NCI-H1436 treated with DMSO at 0.1 percent for 48 hours (cell line): ENCODE measurements at regions not wholly inside any gene's neighbourhood (a gene's known extent, or its start where the extent isn't known, plus 50 kb on each side); places are given as distances from the start of the nearest gene placed in this dataset.

Source experiments
- DNase-seq: peaks from one replicate; lab custom pipeline; 2025; lab: John Stamatoyannopoulos, UW

GRCh38 chr3:127108796-127109195 is 84.1 kb upstream of the PRR23E start:
- no peak for DNase-seq

DNA sequence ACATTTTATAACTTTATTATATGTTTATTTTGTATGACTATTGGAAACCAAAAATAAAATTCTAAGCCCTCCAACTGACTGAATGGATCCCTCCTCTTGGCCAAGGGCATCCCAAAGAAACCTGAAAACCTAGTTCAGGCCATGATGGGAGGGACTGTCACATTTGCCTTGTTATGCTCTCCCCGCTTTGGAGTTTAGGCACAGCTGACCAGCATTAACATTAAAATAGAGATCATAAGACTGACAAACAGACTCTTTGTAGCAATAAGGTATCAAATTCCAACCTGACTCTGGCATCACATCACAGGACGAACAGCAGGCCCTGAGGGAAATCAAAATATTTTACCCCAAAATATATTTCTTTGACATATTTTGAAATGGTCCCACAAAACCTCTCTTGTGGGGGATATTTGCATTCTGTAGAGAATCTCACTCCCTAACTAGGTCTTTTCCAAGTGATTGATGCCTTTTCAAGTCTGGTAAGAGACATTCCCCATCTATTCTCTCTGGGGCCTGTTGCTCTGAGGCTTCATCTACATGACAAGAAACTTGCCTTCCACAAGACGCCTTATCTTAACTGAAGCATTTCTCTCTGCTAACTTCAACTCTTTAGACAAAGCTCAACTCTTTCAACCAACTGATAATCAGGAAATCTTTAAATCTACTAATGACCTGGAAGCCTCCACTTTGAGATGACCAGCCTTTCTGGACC is 81.8 kb upstream of the PRR23E start:
- DNase-seq: no peak

DNA sequence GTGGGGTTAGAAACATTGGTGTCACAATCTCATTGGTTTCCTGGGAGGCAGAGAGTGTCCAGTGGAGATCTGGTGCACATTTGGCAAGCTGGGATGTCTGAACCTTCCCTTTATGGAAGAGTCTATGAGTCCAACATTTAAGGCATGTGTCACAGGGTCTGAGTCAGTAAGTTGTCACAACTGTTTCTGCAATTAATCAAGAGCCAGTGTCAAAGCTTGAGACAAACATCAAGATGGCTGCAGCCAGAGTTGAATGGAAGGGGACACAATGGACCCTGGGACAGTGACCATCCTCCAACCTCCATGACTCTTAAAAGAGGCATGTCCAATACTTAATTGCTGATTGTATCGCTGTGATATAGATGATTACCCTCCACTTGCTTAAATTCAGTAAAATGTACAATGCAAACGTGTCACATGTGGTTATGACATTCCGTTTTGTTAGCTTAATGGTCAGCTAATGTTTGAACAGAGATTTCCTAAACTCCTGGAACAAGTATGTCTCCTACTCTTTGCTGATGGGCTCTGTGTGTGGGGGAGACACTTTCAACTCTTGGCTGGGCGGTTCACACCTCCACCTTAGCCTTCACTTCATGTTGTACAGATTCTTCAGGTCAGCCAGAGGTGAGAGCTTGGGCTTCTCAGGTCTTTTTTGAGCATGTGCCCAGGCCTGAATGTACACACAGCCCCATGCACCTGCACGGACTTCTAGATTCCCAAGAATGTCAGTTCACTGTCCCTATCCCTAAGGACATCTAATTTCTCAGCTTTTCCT is 79.9 kb upstream of the PRR23E start:
- DNase-seq: no peak

DNA sequence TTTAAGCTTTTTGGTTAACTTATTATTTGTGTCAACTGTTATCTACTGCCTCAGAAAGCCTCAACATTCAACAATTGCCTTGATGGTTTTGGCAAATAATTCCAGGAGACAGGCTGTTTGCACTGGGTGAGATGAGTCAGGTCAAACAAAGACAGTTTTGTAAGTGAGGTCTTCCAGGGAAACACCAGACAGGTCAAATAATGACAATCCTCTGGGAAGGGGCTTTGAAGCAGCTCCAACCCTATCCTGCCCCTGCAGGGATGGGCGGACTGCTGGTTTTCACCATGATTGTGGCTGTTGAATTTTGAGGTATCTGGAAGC is 79.4 kb upstream of the PRR23E start:
- DNase-seq: no peak

DNA sequence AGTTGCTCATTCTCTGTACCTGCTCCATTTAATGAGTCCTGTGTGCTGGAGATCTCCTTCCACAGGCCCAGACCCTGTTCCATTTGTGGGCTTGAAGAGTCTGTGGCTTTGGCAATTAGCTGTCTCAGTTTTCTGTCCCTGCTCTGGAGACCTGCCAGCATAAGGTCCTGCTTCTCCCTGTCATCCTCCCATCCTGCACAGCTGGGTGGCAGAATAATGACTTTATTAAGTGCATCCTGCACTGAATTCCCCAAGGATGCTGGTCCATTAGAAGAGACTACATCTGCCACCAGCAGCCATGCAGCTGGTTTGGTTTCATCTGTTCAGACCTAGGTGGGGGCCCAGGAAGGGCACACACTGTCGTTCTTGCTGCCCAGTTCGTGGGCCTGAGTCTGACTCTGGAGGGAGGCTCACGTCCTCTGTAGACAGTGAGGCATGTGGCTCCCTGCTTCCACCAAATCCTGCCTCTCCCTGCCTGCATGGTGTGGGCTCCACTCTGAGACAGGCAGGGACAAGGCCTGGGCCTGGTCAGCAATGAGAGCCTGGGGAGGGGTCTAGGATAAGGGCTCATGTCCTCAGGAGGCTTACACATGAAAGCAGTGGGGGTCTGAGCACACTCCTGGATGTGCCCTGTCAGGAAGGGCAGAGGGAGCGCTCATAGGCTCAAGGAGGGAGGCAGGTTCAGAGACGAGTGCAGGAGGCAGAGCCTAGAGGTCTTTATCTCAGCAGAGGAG is 78.4 kb upstream of the PRR23E start:
- DNase-seq: no peak

- DNase-seq: no peak
Measured at GRCh38 chr3:127115691-127116351, 77.1 kb upstream of the PRR23E start.

DNA sequence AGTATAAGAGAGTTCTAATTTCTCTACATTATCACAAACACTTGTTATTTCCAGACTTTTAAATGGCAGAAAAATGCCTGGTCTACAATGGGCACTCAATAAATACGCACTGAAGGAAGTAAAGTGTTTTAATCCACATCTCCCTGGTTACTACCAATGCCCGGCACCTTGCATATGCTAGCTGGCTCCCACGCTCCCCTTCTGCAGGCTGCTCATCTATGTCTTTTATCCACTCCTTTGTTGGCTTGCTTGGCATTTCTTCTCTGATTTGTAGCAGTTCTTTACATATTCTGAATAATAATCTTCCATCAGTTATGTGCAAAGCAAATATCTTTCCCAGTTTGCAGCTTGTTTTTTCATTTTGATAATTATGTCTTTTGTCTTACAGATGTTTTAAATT is 74.6 kb upstream of the PRR23E start:
- DNase-seq: no peak

GRCh38 chr3:127119693-127120464 is 73.1 kb upstream of the PRR23E start:
- no peak for DNase-seq

DNA sequence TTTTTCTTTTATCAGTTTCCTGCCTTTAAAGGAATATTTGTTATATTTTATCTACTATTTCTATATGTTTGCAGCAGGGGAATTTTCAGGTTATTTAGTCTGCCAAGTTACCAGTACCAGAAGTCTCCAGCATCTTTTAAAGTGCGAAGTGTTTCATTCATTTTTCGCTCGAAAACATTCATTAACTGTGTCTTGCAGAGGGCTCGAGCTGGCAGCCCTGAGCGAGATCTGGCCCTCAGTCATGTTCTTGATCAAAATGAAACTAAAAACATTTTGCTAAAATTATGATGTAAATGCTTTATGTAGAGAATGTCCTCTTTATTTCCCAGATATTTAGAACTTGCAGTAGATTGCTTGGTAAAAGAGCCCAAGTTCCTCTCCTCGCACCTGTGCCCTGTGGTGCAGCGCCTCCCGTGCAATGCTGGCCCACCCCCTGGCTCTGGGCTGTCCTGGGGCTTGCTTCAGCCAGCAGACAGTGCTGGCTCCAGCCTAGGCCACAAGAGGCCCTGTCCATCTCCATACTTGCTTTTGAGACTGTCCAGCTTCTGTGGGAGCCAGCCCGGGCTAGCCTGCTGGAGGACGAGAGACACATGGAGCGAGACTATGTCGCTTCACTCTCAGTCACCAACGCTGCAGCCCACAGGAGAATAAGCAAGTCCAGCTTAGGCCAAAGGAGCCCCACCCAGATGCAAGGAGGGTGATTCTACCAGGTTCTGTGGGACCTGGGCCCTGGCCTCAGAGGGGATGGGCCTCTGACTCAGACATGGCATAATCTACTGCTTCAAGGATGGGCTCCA is 71.9 kb upstream of the PRR23E start:
- no peak for DNase-seq

GRCh38 chr3:127121885-127122284 is 71.0 kb upstream of the PRR23E start:
- no peak for DNase-seq

DNA sequence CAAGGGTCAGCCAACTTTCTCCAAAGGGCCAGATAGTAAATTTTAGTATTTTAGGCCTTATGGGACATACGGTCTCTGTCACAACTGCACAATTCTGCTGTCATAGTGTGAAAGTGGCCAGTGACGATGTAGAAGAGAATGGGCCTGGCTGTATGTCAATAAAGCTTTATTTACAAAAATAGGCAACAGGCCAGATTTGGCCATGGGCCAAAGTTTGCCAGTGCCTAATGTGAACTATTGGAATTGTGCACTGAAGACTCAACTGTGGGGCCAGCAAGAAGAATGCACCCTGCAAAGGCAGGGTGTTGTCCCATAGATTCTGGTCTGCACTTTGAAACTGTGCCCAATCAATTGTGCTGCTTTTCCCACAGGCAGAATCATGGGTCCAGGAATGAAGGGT is 69.4 kb upstream of the PRR23E start:
- DNase-seq: no peak

DNA sequence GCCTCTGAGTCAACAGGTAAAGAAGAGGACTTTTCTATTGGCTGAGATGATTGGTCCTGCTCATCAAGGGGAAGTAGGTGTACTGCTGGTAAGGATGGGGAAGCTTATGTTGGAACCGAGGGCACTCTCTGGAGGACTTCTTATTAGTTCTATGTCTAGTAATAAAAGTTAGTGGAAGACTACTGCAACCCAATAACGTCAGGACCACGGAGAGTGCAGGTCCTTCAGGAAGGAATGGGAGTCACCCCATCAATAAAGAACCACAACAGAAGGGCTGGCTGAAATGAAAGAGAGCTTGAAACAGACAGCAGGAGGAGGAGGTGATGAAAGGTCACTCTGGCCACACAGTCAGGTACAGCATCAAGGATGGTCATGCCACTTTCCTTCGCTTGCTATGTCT is 68.8 kb upstream of the PRR23E start:
- no peak for DNase-seq

DNA sequence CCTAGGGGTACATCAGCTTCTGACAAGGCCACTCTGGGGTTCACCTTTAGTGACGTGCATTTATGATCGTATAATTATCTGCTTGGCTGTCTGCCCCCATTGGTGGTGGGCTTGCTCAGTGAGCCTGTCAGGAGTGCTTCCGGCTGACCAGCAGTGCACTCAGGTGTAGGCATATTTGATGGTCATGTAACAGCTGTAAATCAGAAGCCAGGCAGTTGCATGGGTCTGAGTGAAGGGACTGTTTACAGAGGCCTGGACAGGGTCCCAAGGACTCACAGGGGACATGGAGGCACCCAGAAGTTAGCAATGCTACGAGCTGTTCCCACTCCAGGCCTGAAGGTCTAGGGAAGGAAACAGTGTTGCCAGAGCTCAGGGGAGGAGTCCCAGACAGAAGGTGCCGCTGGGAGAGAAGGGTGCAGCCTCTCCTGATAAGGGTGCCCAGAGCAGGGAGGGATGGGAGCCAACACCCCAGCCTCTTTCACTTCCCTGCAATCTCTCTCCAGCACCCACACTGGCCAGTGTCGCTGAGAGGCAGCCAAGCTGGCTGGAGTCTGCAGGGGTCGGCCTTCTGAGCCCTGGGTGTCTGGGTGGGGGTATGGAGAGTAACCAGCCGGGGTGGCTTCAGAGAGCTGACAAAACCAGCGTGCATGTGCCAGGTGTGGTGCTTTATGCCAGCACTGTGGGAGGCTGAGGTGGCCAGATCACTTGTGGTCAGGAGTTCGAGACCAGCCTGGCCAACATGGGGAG is 61.3 kb upstream of the PRR23E start:
- no peak for DNase-seq

GRCh38 chr3:127132876-127133275 is 60.1 kb upstream of the PRR23E start:
- DNase-seq: no peak

DNA sequence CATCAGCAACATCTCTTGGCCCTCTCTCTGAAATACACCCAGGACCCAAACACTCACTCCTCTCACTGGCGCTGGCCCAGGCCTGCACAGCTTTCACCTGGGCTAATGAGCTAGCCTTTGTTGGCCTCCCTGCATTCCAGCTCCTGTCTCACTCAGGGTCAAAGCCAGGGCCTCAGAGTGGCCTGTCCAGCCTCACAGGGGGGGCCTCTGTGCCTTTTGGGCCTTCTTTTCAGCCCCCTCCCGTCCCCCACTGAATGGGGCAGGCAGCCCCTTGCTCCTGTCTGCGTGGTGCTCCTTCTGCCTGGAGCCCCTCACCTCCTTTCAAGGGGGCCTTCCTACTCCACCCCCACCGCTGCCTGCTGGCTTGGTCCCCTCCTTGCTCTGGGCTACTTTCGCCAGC is 59.0 kb upstream of the PRR23E start:
- no peak for DNase-seq

- no peak for DNase-seq
Measured at GRCh38 chr3:127134466-127134865, 58.5 kb upstream of the PRR23E start.

DNA sequence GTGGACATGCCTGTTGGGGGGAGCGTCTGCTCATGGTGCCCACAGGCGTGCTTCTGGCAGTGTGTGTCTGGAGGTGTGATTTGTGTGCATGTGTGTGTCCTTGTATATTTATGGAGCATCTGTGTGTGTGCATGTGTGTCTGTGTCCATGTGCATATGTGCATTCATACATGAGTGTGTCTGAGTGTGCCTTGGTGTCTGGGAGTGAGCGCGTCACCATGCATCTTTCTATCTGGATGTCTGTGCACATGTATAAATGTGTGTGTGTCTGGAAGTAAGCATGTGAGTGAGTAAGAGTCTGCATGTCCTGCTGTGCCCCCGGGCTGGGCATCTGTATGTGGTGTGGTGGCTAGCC is 58.1 kb upstream of the PRR23E start:
- no peak for DNase-seq

- DNase-seq: no peak
Measured at GRCh38 chr3:127135241-127136023, 57.5 kb upstream of the PRR23E start.

DNA sequence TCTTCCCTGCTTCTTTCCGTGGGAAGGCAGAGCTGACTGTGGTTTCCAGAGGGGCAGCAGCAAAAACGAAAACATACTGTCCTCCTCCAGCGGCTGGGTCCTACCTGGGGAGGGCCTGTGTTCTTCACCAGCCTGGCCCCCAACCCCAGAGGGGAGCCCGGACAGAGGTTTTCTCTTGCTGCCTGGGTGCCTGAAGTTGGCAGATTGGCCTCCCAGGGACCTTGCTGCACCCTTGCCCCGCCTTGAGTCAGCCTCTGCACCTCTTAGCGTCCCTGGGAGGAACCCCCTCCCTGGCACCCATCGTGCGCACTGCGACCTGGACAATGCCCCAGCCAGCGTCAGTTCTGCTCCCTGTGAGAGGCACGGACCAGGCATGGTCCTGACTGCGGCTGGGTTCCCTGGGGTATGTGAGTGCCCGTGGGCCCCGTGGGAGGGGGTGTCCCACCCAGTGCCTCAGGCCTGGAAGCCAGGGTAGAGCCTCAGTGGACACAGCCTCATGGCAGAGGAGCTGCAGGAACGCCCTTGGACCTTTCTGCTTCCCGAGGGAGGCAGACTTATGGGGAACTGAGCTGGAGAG is 56.8 kb upstream of the PRR23E start:
- no peak for DNase-seq
